ENCODE measurements at regions not wholly inside any gene's neighbourhood (a gene's known extent, or its start where the extent isn't known, plus 50 kb on each side); places are given as distances from the start of the nearest gene placed in this dataset.

- DNase-seq (ENCODE audit: low read depth in 2 of 2), result no peak
Measured at GRCh38 chr4:1512051-1512737, 106.0 kb upstream of the NKX1-1 start.

DNA sequence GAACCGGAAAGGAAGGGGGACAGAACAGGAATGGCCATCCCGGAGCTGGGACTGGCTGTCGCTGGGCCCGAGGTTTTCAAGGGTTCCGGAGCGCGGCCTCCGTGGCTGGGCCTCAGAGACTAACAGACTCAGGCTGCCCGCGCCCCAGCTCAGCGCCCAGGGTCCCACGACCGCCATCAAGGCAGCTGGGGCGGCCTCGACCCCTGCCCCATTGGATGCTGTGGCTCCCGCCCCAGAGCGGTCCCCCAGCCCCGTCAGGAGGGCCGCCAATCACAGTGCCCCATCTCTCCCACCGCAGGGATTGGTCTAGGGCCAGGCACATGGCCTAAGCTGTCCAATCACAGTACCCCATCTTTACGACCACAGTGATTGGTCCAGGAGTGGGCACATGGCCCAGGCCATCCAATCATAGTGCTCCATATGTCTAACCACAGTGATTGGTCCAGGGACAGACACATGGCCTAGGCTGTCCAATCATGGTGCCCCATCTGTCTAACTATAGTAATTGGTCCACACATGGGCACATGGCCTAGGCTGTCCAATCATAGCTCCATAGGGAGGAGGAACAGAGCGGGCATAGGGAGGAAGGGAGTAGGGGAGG lies 105.3 kb upstream of the NKX1-1 start:
- DNase-seq (ENCODE audit: low read depth in 2 of 2), result no peak

DNA sequence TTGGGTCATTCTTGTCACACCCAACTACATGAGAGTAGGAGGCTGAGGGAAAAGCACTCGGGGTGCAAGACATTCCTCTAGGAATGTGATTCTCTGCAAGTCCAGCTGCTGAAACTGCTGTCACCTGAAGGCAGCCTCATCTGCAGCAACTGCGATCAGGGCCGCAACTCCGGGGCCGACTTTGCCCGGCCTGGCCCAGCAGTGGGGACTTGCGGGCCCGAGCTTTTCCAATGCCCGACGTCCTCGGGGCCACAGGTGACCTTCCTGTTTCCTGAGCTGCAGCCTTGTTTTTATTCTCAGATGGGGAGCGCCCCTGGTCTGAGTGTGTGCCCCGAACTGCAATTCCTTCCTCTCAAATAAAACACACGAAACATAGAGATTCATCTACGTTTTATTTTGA lies 104.7 kb upstream of the NKX1-1 start:
- no peak for DNase-seq (ENCODE audit: low read depth in 2 of 2)

DNA sequence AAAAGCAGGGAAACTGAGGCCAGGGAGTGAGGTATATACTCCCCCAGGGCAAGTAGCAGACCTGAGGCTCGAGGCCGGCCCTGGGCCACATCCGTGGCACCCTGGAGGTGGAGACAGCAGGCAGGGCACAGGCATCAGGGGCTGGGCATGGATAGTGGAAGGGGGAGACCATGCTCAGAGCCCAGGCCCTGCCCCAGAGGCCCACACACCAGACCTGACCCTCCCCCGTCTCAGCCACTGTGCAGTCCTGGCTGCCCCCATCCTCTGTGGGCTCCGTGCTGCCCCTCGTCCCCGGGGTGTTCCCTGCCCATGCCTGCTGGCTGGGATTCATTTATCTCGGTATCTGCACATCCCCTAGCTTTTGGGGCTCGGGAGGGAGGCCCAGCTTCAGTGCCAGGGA lies 103.1 kb upstream of the NKX1-1 start:
- no peak for DNase-seq (ENCODE audit: low read depth in 2 of 2)

- no peak for DNase-seq (ENCODE audit: low read depth in 2 of 2)
Measured at GRCh38 chr4:1508161-1509160, 102.2 kb upstream of the NKX1-1 start.

DNA sequence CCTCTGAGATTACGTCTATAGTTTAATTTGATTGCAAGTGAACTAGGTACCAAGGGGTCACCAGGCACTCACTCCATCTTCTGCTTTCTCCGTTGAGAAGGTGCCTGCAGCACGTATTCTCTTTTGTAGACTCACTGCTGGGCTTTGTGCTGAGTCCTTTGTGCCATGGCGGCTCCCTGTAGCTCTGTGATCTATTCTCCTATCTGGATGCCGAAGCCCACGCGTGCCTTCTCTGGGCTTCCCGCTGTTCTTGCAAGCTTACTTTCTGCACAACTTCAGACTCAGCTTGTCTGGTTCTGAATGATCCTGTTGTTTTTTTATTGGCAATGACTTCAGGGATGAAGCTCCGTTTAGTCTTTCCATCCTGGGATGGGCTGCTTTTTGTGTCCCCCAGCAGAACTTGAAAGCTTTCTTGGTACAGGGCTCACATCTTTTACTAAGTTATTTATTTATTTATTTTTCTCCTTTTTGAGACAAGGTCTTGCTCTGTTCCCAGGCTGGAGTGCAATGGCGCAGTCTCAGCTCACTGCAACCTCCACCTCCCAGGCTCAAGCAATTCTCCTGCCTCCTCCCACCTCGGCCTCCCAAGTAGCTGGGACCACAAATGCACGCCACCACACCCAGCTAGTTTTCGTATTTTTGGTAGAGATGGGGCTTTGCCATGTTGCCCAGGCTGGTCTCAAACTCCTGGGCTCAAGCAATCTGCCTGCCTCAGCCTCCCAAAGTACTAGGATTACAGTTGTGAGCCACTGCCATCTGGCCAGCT lies 100.9 kb upstream of the NKX1-1 start:
- DNase-seq (ENCODE audit: low read depth in 2 of 2), result no peak

GRCh38 chr4:1505511-1506460 lies 99.5 kb upstream of the NKX1-1 start:
- DNase-seq (ENCODE audit: low read depth in 2 of 2), result no peak

- DNase-seq (ENCODE audit: low read depth in 2 of 2), result no peak
Measured at GRCh38 chr4:1504595-1505500, 98.6 kb upstream of the NKX1-1 start.

DNA sequence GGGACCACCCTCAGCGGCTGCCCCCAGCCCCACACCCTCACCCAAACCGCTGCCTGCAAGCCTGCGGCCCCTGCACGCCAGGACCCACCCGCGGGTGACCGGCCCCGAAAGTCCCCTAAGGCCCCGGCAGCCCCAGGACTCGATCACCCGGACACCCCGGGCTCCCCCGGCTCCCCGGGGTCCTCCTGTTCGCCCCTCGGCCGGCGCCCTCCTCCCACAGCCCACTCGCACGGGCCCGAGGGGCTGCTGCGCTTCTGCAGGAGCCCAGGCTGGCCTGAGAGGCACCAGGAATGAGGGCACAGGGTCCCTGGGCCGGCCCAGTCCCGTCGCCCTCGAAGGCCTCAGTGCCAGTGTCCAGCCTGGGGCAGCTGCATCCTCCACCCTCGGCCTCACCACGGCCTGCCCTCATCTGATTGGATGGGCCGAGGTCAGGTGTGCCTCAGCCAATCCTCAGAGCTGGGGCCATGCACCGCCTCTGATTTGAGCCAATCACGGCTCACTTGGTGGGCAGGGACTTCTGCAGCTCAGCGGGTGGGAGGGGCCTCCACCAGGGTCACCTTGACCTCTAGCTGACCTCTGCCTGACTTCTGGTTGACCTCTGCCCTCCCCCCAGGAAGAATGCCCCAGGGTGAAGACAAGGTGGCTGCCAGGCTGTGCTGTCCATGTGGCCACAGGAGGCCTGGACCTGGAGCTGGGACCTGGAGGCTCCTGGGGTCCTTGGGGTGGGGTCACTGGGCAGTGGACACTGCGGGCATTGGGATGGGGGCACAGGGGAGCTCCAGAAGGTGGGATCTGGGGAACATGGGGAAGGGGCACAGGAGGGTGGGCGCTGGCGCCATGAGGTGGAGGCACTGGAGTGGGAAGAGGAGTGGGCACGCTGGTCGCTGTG lies 97.6 kb upstream of the NKX1-1 start:
- no peak for DNase-seq (ENCODE audit: low read depth in 2 of 2)

DNA sequence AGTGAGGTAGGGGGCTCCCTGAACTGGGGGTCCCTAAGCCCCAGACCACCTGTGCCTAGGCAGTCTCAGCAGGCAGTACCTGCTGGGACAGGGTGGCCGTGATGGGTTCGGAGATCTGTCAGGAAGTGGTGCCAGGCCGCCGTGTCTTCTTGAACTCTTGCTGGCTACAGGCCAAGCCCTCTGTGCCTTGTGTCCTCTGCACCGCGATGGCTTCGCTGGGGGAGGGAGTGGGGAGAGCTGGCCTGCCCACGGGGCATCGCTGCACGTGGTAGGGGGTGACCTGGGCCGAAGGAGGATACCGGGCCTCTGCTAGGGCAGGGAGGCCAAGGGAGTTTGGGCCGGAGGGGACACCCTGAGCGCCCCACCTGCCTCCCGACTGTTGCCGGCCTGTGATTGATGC lies 96.7 kb upstream of the NKX1-1 start:
- no peak for DNase-seq (ENCODE audit: low read depth in 2 of 2)

DNA sequence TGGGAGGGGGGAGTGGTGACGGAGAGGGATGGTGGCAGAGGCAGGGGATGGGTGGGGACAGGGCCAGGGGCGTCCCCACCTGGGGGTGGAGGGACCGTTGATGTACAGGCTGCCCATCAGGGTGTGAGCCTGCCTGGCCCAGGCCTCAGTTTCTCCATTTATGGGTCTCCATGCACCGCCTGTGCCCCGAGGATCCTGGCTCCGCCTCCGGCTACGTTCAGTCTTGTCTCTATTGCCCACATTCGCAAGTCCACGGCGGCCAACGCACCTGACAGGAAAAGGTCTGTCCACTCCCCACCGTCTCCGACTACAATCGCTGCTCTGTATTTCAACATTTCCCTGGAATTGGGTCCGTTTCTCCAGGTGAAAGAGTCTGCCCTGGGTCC lies 96.3 kb upstream of the NKX1-1 start:
- DNase-seq (ENCODE audit: low read depth in 2 of 2), result no peak

DNA sequence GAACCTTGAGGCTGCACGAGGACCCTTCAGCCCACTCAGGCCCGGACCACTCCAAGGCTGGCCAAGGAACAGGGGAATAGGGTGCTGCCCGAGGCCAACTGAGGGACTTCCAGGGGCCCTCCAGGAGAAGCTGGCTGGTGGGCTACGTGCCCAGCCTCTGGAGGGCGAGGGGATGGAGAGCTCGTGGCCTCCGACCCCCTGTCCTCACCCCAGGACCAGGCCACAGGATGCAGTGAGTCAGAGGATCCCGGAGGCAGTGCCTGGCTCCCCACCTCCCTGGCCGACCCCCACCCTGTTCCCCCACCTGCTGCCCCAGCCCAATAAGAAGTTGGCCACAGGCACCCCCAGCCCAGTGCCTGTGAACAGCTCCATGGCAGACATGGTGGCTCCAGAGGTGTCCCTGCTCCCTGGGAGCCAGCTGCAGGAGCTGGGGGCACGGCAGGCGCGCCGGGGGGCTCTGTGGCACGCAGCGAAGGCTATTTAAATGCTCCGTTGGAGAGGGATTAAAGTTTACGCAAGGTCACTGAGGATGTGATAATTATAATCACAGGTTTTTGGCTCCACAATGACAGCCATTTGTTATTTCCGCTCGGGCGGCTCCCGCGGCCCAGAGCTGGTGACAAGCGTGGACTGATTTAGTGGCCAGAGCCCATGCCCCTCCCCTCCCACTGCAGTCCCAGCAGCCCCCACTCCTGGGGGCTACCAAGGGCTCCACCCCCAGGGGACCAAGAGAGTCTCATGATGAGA lies 95.7 kb upstream of the NKX1-1 start:
- DNase-seq (ENCODE audit: low read depth in 2 of 2), result no peak

DNA sequence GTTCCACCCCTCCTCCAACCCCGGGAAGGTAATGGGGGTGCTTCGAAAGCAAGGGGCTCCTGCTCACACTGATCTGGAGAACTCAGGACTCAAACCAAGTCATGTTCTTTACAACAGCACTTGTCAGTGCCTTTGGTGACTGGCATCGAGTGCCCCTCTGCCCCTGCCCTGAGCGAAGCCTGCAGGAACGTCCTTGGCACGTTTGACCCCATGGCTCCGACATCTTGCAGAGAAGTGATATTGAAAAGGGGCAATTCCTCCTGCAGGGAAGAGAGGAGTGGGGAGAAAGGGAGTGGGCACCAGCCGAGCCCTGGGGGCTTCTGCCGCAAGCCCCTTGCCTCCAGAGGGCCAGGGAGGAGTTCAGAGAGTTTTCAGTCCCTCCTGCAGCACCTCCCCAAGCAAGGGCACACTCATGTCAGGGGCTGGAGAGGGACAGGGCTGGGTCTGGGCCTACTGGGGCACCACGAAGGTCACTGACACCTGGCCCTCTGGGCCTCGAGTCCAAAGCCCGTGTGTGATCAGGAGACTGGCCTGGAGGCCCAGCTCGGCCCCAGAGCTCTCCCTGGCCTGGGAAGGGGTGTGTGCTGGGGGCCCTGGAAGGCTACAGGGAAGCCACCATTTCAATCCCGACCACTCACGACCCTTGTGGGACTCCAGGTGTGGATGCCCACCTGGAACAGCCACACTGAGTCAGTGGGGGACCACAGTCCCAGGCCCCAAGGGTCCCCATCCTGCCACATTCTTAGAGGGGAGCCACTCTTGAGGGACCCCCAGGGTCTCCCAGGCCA lies 94.9 kb upstream of the NKX1-1 start:
- DNase-seq (ENCODE audit: low read depth in 2 of 2), result no peak

- DNase-seq (ENCODE audit: low read depth in 2 of 2), result no peak
Measured at GRCh38 chr4:1500231-1500965, 94.2 kb upstream of the NKX1-1 start.

- no peak for DNase-seq (ENCODE audit: low read depth in 2 of 2)
Measured at GRCh38 chr4:1499465-1499864, 93.2 kb upstream of the NKX1-1 start.

- DNase-seq (ENCODE audit: low read depth in 2 of 2), result no peak
Measured at GRCh38 chr4:1497189-1497801, 91.1 kb upstream of the NKX1-1 start.

Data from stimulated activated CD8-positive, alpha-beta memory T cell treated with anti-CD3 and anti-CD28 coated beads, Interleukin-15, amount 100 ng/mL, for 4 hours (primary cell).